ENCODE measurements at regions not wholly inside any gene's neighbourhood (a gene's known extent, or its start where the extent isn't known, plus 50 kb on each side); places are given as distances from the start of the nearest gene placed in this dataset.

GRCh38 chr1:208420696-208421095 lies 176.5 kb upstream of the PLXNA2 start:
- Histone ChIP-seq H3K27ac (no peak overlapping the region), H2AFZ (no peak overlapping the region), H3K4me2 (no peak overlapping the region), H3K4me3 (no peak overlapping the region), H3F3A (ENCODE audit: insufficient read depth, low read depth) (no peaks in the 10 kb centered on the region), H3K9me2 (ENCODE audit: insufficient read depth) (no peaks in the 10 kb centered on the region), H3K36me3 (ENCODE audit: low read depth) (no peaks in the 10 kb centered on the region), H3K4me1 (replicated peaks; ENCODE audit: insufficient read depth) (no peaks in the 10 kb centered on the region), H3K79me2 (ENCODE audit: low read depth) (no peaks in the 10 kb centered on the region), H3K27me3 (ENCODE audit: insufficient read depth, low read depth) (peaks cover 61% of the 10 kb centered on the region), H3K9me3 (ENCODE audit: insufficient read depth, low read depth) (no peaks in the 10 kb centered on the region), H4K20me1 (ENCODE audit: insufficient read depth) (no peaks in the 10 kb centered on the region)
- ChIA-PET CTCF (no interaction called here), POLR2A (ENCODE audit: unreplicated experiment) (no interaction called here)
- intact Hi-C loops (cut with micrococcal nuclease; ENCODE audit: unreplicated experiment) = no loop called here
- no TSS peak for BruUV-seq (replicated peaks)
- TF ChIP-seq EZH2 (IDR thresholded peaks at IDR 0.05; ENCODE audit: low read depth) = no peak
- TF ChIP-seq CTCF (conservative IDR thresholded peaks at IDR 0.05) = no peak
- no peak for DNase-seq

- no peak for DNase-seq
- Histone ChIP-seq H3K9me2 (ENCODE audit: insufficient read depth) (no peaks in the 10 kb centered on the region), H3K36me3 (ENCODE audit: low read depth) (no peaks in the 10 kb centered on the region), H3K4me1 (replicated peaks; ENCODE audit: insufficient read depth) (no peaks in the 10 kb centered on the region), H3F3A (ENCODE audit: insufficient read depth, low read depth) (no peaks in the 10 kb centered on the region), H3K27ac (no peak overlapping the region), H3K9me3 (ENCODE audit: insufficient read depth, low read depth) (no peaks in the 10 kb centered on the region), H3K27me3 (ENCODE audit: insufficient read depth, low read depth) (peaks cover 59% of the 10 kb centered on the region), H4K20me1 (ENCODE audit: insufficient read depth) (no peaks in the 10 kb centered on the region), H3K4me3 (no peak overlapping the region), H2AFZ (no peak overlapping the region), H3K4me2 (no peak overlapping the region), H3K79me2 (ENCODE audit: low read depth) (no peaks in the 10 kb centered on the region)
- intact Hi-C loops (cut with micrococcal nuclease; ENCODE audit: unreplicated experiment) = no loop called here
- no TSS peak for BruUV-seq (replicated peaks)
- ChIA-PET POLR2A (ENCODE audit: unreplicated experiment) (no interaction called here), CTCF (no interaction called here)
- TF ChIP-seq EZH2 (IDR thresholded peaks at IDR 0.05; ENCODE audit: low read depth) = no peak
- TF ChIP-seq CTCF (conservative IDR thresholded peaks at IDR 0.05) = no peak
Measured at GRCh38 chr1:208421486-208421885, 177.3 kb upstream of the PLXNA2 start.

GRCh38 chr1:208423526-208423925 lies 179.3 kb upstream of the PLXNA2 start:
- Histone ChIP-seq H3K27me3 (ENCODE audit: insufficient read depth, low read depth) (peaks cover 48% of the 10 kb centered on the region), H3K79me2 (ENCODE audit: low read depth) (no peaks in the 10 kb centered on the region), H3K4me2 (no peak overlapping the region), H4K20me1 (ENCODE audit: insufficient read depth) (no peaks in the 10 kb centered on the region), H3K27ac (no peak overlapping the region), H3K9me2 (ENCODE audit: insufficient read depth) (no peaks in the 10 kb centered on the region), H3K4me1 (replicated peaks; ENCODE audit: insufficient read depth) (no peaks in the 10 kb centered on the region), H3K9me3 (ENCODE audit: insufficient read depth, low read depth) (no peaks in the 10 kb centered on the region), H3K4me3 (no peak overlapping the region), H3F3A (ENCODE audit: insufficient read depth, low read depth) (no peaks in the 10 kb centered on the region), H3K36me3 (ENCODE audit: low read depth) (no peaks in the 10 kb centered on the region), H2AFZ (no peak overlapping the region)
- no peak for DNase-seq
- ChIA-PET CTCF (interaction anchor here (0.6 kb wide), 1 partner anchor 401 kb away, joined by 7 read pairs; no protein-coding TSS in a partner anchor), POLR2A (ENCODE audit: unreplicated experiment) (no interaction called here)
- no TSS peak for BruUV-seq (replicated peaks)
- TF ChIP-seq EZH2 (IDR thresholded peaks at IDR 0.05; ENCODE audit: low read depth) (no peak), CTCF (conservative IDR thresholded peaks at IDR 0.05) (no peak)
- intact Hi-C loops (cut with micrococcal nuclease; ENCODE audit: unreplicated experiment) = no loop called here

Data from PC-9 (cell line).